Sigmoid colon (tissue), 6 donors: ENCODE measurements at regions not wholly inside any gene's neighbourhood (a gene's known extent, or its start where the extent isn't known, plus 50 kb on each side); places are given as distances from the start of the nearest gene placed in this dataset.

ENCODE experiments used
- DNase-seq: peaks from one replicate; pipeline ENCODE4 v3.0.0-alpha.2; 2019
- H3K27ac ChIP-seq, 4 donors: fragments of 200-600 bp; sonication (generic); one replicate each; pipeline ENCODE4 v1.5.1; 2016 to 2019; ENCODE audit warnings: mild to moderate bottlenecking in 1 of 4
- H3K27me3 ChIP-seq, 3 donors: fragments of 200-600 bp; sonication (generic); one replicate each; pipeline ENCODE4 v1.5.1; 2019; ENCODE audit warnings: mild to moderate bottlenecking in 1 of 3
- H3K36me3 ChIP-seq, 4 donors: fragments of 200-600 bp; sonication (generic); one replicate each; pipeline ENCODE4 v1.5.1; 2016 to 2019
- H3K4me1 ChIP-seq, 4 donors: fragments of 200-600 bp; sonication (generic); one replicate each; pipeline ENCODE4 v1.5.1; 2017 to 2019
- H3K4me3 ChIP-seq, 4 donors: fragments of 200-600 bp; sonication (generic); one replicate each; pipeline ENCODE4 v1.5.1; 2017 to 2019; ENCODE audit warnings: mild to moderate bottlenecking in 2 of 4, moderate library complexity in 1 of 4
- H3K9me3 ChIP-seq, 4 donors: fragments of 200-600 bp in 3 of 4; sonication (generic) in 3 of 4; one replicate each; pipeline versions ENCODE4 v1.5.1 to v1.6.1; 2013 to 2019
- CTCF ChIP-seq, 4 experiments: fragments of 450-650 bp in 3 of 4; fragments of 200-600 bp in 1 of 4; IDR thresholded peaks; one replicate each; pipeline ENCODE4 v1.5.1; 2016 to 2019; ENCODE audit warnings: antibody characterized with exemption in 4 of 4, mild to moderate bottlenecking in 3 of 4, moderate library complexity in 2 of 4
- EP300 ChIP-seq, 4 donors: sonication (generic); formaldehyde crosslinking; IDR thresholded peaks; one replicate each; pipeline ENCODE4 v1.6.1; 2017; ENCODE audit warnings: antibody characterized with exemption in 4 of 4
- POLR2A ChIP-seq, 2 donors: fragments of 450-650 bp; IDR thresholded peaks; one replicate each; pipeline ENCODE4 v1.6.1; 2016; ENCODE audit warnings: antibody characterized with exemption in 2 of 2, mild to moderate bottlenecking in 2 of 2, moderate library complexity in 2 of 2
- POLR2AphosphoS5 ChIP-seq, 4 donors: sonication (generic); formaldehyde crosslinking; IDR thresholded peaks; one replicate each; pipeline ENCODE4 v1.6.1; 2017; ENCODE audit warnings: antibody characterized with exemption in 4 of 4
- WGBS, 2 donors: extraction: QIAGEN DNeasy Blood & Tissue Kit; methylation state at CpG; one replicate each; pipeline ENCODE4 v1.1.7; 2013; 5-methylcytosine and 5-hydroxymethylcytosine counted together
- intact Hi-C: fragments of 100-400 bp; cut with DNase I; formaldehyde crosslinking; loops from one replicate; pipeline ENCODE4 v1.15.1; 2023
- donor health status: healthy with polysubstance abuse.
- donor health status: healthy.

GRCh38 chr1:10892138-10893065 lies 96.0 kb upstream of the CASZ1 start:
- TF ChIP-seq EP300 (IDR thresholded peaks at IDR 0.05) (no peak), POLR2A (IDR thresholded peaks at IDR 0.05) (no peak), POLR2AphosphoS5 (IDR thresholded peaks at IDR 0.05) (no peak), CTCF (IDR thresholded peaks at IDR 0.05) (no peak)
- 90 to 91% methylated on average over 5 of the region's 5 CpGs for WGBS, 2 donors
- Histone ChIP-seq H3K4me3 (no peak overlapping the region), H3K27me3 (peaks cover 14 to 69% (median 31%) of the 10 kb centered on the region in 3 donors), H3K36me3 (no peaks in the 10 kb centered on the region), H3K9me3 (no peaks in the 10 kb centered on the region), H3K27ac (no peak overlapping the region), H3K4me1 (peaks cover 0 to 8% (median 6%) of the 10 kb centered on the region in 4 donors)
- intact Hi-C loops: no loop called here
- no peak for DNase-seq

GRCh38 chr1:10895621-10896020 lies 99.2 kb upstream of the CASZ1 start:
- 76 to 89% methylated on average over 7 of the region's 7 CpGs for WGBS, 2 donors

GRCh38 chr1:10896673-10897072 lies 100.2 kb upstream of the CASZ1 start:
- WGBS, 2 donors: 74 to 83% methylated on average over 5 of the region's 5 CpGs
- TF ChIP-seq CTCF (IDR thresholded peaks at IDR 0.05) (no peak), EP300 (IDR thresholded peaks at IDR 0.05) (no peak), POLR2AphosphoS5 (IDR thresholded peaks at IDR 0.05) (no peak), POLR2A (IDR thresholded peaks at IDR 0.05) (no peak)
- Histone ChIP-seq H3K4me3 (no peak overlapping the region), H3K4me1 (no peaks in the 10 kb centered on the region), H3K36me3 (no peaks in the 10 kb centered on the region), H3K27me3 (peaks cover 7 to 59% (median 8%) of the 10 kb centered on the region in 3 donors), H3K9me3 (no peaks in the 10 kb centered on the region), H3K27ac (no peak overlapping the region)
- intact Hi-C loops: no loop called here
- DNase-seq: no peak

More at GRCh38 chr1:10895621-10896020, 99.2 kb upstream of the CASZ1 start:
- Histone ChIP-seq H3K4me1 (no peaks in the 10 kb centered on the region), H3K27me3 (peaks cover 10 to 68% (median 15%) of the 10 kb centered on the region in 3 donors), H3K27ac (no peak overlapping the region), H3K4me3 (no peak overlapping the region), H3K36me3 (no peaks in the 10 kb centered on the region), H3K9me3 (no peaks in the 10 kb centered on the region)
- TF ChIP-seq EP300 (IDR thresholded peaks at IDR 0.05) (no peak), POLR2A (IDR thresholded peaks at IDR 0.05) (no peak)
- intact Hi-C loops: no loop called here
- no peak for DNase-seq

GRCh38 chr1:10897321-10897980 lies 101.0 kb upstream of the CASZ1 start:
- H3K27me3 ChIP-seq: peaks cover 5 to 53% (median 7%) of the 10 kb centered on the region in 3 donors
- H3K27ac ChIP-seq: no peak overlapping the region
- DNase-seq: no peak
- WGBS, 2 donors: 82 to 91% methylated on average over 13 of the region's 13 CpGs
- no peaks in the 10 kb centered on the region for H3K9me3 ChIP-seq
- intact Hi-C loops: no loop called here
- H3K4me1 ChIP-seq: no peaks in the 10 kb centered on the region
- no peak overlapping the region for H3K4me3 ChIP-seq
- H3K36me3 ChIP-seq: no peaks in the 10 kb centered on the region
- TF ChIP-seq CTCF (IDR thresholded peaks at IDR 0.05) (no peak), EP300 (IDR thresholded peaks at IDR 0.05) (no peak), POLR2A (IDR thresholded peaks at IDR 0.05) (no peak), POLR2AphosphoS5 (IDR thresholded peaks at IDR 0.05) (no peak)
